ENCODE measurements at regions not wholly inside any gene's neighbourhood (a gene's known extent, or its start where the extent isn't known, plus 50 kb on each side); places are given as distances from the start of the nearest gene placed in this dataset.
A peak's percentile ranks its signal among the peaks of the same experiment; 100 is the strongest.

DNA sequence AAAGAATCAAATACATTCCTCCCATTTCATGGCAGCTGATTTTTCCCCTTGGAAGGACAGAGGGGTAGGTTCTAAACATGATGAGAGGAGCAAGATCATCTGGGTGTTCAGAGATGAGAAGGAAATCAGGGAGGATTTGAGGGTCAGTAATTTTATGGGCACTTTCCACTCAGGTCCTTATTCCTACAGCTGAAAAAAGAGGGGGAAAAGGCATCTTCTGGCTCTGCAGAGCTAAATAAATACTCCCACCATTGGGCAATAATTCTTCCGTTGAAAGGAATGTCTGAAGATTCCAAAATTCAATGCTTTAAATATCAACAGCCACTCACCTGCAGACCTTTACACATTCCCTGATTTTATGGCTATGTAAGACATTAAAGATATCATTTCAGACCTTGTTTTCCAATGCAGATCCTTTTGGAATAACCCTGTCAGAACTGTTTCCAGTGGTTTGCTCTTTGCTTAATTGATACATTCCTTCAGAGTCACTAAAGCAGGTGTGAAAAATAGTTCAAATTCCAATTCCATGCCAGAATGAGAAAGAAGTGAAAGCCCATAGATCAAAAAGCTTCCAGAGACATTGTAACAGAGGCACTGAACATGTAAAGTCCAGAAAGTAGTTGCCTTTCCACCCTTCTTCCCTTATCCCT lies 233.3 kb upstream of the KRR1 start:
- CTCF ChIA-PET (ENCODE audit: low intra/inter-chr PET ratio, low total read pairs) = no interaction called here
- Histone ChIP-seq H3K4me1 (ENCODE audit: insufficient read depth, low read length) (peaks cover 19% of the 10 kb centered on the region), H4K20me1 (ENCODE audit: insufficient read depth, low read length) (no peaks in the 10 kb centered on the region), H3K79me2 (ENCODE audit: insufficient read depth, low read length) (no peaks in the 10 kb centered on the region), H3K27me3 (ENCODE audit: control insufficient read depth in 1 of 2, insufficient read depth in 2 of 2, low read length in 2 of 2) (no peaks in the 10 kb centered on the region), H3K4me2 (ENCODE audit: low read depth, low read length) (no peak overlapping the region), H2AFZ (ENCODE audit: low read length) (peak overlapping the region; percentile 21), H3K4me3 (replicated peaks in 1 of 3; ENCODE audit: insufficient read depth in 1 of 3, low read depth in 2 of 3, low read length in 3 of 3) (no peak overlapping the region), H3K9ac (ENCODE audit: insufficient read depth, low read depth, low read length) (no peak overlapping the region), H3K9me3 (ENCODE audit: low read length) (no peaks in the 10 kb centered on the region), H3K27ac (ENCODE audit: extremely low read length, insufficient read depth, low read length) (no peak overlapping the region), H3K36me3 (replicated peaks in 1 of 2; ENCODE audit: control insufficient read depth in 1 of 2, insufficient read depth in 2 of 2, low read length in 2 of 2) (no peaks in the 10 kb centered on the region)
- POLR2A ChIA-PET = interaction anchor here (0.6 to 1.0 kb wide), 2 partner anchors 21 to 36 kb away, joined by 3 to 4 read pairs; no protein-coding TSS in a partner anchor
- FAIRE-seq (no peak), DNase-seq (ENCODE audit: low spot score) (peak; percentile 30), ATAC-seq (peak; percentile 42; the same call in 2 of the 3 replicates)
- no TSS peak for BruUV-seq (replicated peaks)
- in situ Hi-C loops (cut with HindIII; ENCODE audit: extremely low pct_ligation_motif_present, low pct_unique_long_range_greater_than_20kb) (no loop called here), intact Hi-C loops (cut with micrococcal nuclease; ENCODE audit: unreplicated experiment) (no loop called here)
- TF ChIP-seq HMGA1 (CRISPR knock-in tag; conservative IDR thresholded peaks at IDR 0.05) = no peak
- TF ChIP-seq, protein P1, sequence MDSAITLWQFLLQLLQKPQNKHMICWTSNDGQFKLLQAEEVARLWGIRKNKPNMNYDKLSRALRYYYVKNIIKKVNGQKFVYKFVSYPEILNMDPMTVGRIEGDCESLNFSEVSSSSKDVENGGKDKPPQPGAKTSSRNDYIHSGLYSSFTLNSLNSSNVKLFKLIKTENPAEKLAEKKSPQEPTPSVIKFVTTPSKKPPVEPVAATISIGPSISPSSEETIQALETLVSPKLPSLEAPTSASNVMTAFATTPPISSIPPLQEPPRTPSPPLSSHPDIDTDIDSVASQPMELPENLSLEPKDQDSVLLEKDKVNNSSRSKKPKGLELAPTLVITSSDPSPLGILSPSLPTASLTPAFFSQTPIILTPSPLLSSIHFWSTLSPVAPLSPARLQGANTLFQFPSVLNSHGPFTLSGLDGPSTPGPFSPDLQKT (CRISPR knock-in tag; IDR thresholded peaks at IDR 0.05; ENCODE audit: borderline replicate concordance) = no peak
- no peak for TF ChIP-seq ZNF264 (CRISPR knock-in tag; IDR thresholded peaks at IDR 0.05)
- no peak for TF ChIP-seq KLF9 (CRISPR knock-in tag; IDR thresholded peaks at IDR 0.05; ENCODE audit: low read depth)
- peak; percentile 36; the same call in 1 of the 2 replicates for TF ChIP-seq TBX3 (IDR thresholded peaks at IDR 0.05; ENCODE audit: borderline replicate concordance)
- no peak for TF ChIP-seq RFXANK (CRISPR knock-in tag; IDR thresholded peaks at IDR 0.05)
- no peak for TF ChIP-seq BORCS8-MEF2B (CRISPR knock-in tag; IDR thresholded peaks at IDR 0.05)
- TF ChIP-seq GATA4 (IDR thresholded peaks at IDR 0.05; ENCODE audit: borderline replicate concordance, low read depth) = no peak
- TF ChIP-seq CEBPG (CRISPR knock-in tag; IDR thresholded peaks at IDR 0.05) = 0 out of 2 replicates have a peak, but pooled peaks have one; percentile 17
- TF ChIP-seq, protein P2, sequence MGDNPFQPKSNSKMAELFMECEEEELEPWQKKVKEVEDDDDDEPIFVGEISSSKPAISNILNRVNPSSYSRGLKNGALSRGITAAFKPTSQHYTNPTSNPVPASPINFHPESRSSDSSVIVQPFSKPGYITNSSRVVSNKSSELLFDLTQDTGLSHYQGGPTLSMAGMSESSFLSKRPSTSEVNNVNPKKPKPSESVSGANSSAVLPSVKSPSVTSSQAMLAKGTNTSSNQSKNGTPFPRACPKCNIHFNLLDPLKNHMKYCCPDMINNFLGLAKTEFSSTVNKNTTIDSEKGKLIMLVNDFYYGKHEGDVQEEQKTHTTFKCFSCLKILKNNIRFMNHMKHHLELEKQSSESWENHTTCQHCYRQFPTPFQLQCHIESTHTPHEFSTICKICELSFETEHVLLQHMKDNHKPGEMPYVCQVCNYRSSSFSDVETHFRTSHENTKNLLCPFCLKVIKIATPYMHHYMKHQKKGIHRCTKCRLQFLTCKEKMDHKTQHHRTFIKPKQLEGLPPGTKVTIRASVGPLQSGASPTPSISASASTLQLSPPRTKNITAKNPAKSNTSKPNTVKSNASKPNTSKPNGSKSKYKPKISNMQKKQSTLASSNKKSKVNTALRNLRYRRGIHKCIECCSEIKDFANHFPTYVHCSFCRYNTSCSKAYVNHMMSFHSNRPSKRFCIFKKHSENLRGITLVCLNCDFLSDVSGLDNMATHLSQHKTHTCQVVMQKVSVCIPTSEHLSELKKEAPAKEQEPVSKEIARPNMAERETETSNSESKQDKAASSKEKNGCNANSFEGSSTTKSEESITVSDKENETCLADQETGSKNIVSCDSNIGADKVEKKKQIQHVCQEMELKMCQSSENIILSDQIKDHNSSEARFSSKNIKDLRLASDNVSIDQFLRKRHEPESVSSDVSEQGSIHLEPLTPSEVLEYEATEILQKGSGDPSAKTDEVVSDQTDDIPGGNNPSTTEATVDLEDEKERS (CRISPR knock-in tag; IDR thresholded peaks at IDR 0.05) = no peak
- no peak for TF ChIP-seq ZFP36L2 (CRISPR knock-in tag; IDR thresholded peaks at IDR 0.05)
- no peak for TF ChIP-seq ZSCAN30 (CRISPR knock-in tag; IDR thresholded peaks at IDR 0.05)
- no peak for TF ChIP-seq RORA (CRISPR knock-in tag; IDR thresholded peaks at IDR 0.05)
- 0 out of 2 replicates have a peak, but pooled peaks have one; percentile 4 for TF ChIP-seq NFYC (CRISPR knock-in tag; IDR thresholded peaks at IDR 0.05)
- TF ChIP-seq ZSCAN9 (CRISPR knock-in tag; IDR thresholded peaks at IDR 0.05; ENCODE audit: borderline replicate concordance) = no peak
- WGBS (ENCODE audit: low lambda C conversion rate) = 8% methylated on average over 1 of the region's 1 CpG
